BJ (cell line): ENCODE measurements at regions not wholly inside any gene's neighbourhood (a gene's known extent, or its start where the extent isn't known, plus 50 kb on each side); places are given as distances from the start of the nearest gene placed in this dataset.

Experiments
- CTCF ChIA-PET: fragments of 350-600 bp; formaldehyde crosslinking; extraction: SDS; loops from one replicate; lab custom pipeline; 2021; ENCODE audit warnings: antibody characterized with exemption, inconsistent platforms; lab: Yijun Ruan, JAX
- POLR2A ChIA-PET: fragments of 300-600 bp; sonication (Branson Sonifier 250); formaldehyde crosslinking; extraction: SDS; loops from one replicate; lab custom pipeline; 2021; ENCODE audit warnings: antibody characterized with exemption; lab: Charles Lee
- DNase-seq: peaks from one replicate; pipeline ENCODE4 v3.0.0-alpha.2; 2011; ENCODE audit warnings: low read depth
- H3K27me3 ChIP-seq: 2 replicates; pipeline ENCODE4 v1.6.0; 2011; ENCODE audit warnings: low read length; ENCODE audit not compliant: control insufficient read depth, insufficient read depth
- H3K36me3 ChIP-seq: 2 replicates; pipeline ENCODE4 v1.5.1; 2011; ENCODE audit warnings: low read length; ENCODE audit not compliant: control insufficient read depth, insufficient read depth
- H3K4me3 ChIP-seq: 2 replicates; pipeline ENCODE4 v1.5.1; 2011; ENCODE audit warnings: low read depth, mild to moderate bottlenecking, control low read depth, low read length
- CTCF ChIP-seq: IDR thresholded peaks from 2 replicates; pipeline ENCODE4 v1.5.1; 2011; ENCODE audit warnings: low read depth, mild to moderate bottlenecking, control low read depth, inconsistent platforms, low read length, moderate library complexity; ENCODE audit not compliant: insufficient read depth

DNA sequence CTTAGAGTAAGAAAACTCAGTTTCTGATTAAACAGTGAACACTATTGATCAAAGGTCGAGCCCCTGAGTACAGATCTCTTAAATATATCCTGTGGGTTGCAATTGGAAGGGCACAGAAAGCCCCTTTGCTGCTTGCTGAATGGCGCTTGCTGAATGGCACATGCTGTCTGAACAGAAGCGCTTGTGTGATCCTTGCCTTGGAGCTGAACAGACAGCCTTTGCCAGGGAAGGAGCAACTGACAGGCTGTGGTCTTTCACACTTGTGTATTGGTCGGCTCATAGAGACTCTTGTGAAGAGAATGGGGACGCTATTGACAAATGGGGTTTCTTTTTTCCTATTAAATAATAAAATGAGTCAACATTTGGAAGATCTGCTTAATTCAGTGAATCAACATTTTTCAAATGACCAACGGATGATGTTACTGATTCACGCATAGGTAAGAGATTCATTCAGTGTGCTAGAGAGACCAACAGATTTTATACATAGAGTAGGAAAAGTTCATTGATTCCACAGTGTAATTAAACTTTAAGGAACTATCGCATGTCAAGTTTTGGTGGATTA, 99.4 kb upstream of the TNS3 start:
- TF ChIP-seq CTCF, result no peak
- H3K27me3 ChIP-seq, result no peaks in the 10 kb centered on the region
- ChIA-PET CTCF (interaction anchor here (0.6 kb wide), 1 partner anchor 199 kb away, joined by 3 read pairs; no protein-coding TSS in a partner anchor), POLR2A (no interaction called here)
- no peak overlapping the region for H3K4me3 ChIP-seq
- H3K36me3 ChIP-seq, result no peaks in the 10 kb centered on the region
- no peak for DNase-seq

DNA sequence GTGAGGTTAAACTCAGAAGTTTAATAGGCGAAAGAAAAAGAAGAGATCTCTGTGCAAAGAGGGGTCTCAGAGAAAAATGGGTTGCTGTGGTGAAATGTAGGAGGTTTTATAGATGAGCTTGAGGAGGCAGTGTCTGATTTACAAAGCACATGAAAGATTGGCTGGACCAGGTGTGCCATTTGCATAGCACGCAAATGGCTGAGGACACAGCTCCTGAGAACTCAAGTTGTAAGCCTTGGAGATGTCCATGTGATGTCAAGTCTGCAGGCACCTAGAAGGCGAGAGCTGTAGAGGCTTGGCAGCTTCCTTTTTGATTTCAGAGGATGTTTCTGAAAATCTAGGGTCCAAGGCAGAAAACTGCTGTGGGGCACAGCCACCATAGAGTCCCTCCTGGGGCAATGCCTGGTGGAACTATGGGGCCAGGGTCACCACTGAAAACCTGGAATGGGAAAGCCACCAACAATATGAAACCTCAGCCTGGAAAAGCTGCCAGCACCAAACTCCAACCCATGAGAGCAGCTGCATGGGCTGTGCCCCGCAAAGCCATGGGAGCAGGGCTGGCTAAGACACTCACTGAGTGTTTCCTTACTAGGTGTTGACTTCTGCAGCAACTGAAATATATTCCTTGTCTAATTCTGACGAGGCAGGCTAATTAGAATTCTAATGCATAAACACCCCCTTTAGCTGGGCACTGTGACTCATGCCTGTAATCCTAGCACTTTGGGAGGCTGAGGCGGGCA, 96.9 kb upstream of the TNS3 start:
- no peaks in the 10 kb centered on the region for H3K36me3 ChIP-seq
- CTCF ChIA-PET, result interaction anchor here (0.6 to 1.0 kb wide), 3 partner anchors 12 to 28 kb away, joined by 3 to 4 read pairs (median 4); no protein-coding TSS in a partner anchor
- no peak for DNase-seq
- TF ChIP-seq CTCF, result no peak
- H3K27me3 ChIP-seq, result no peaks in the 10 kb centered on the region
- H3K4me3 ChIP-seq, result no peak overlapping the region
- POLR2A ChIA-PET, result no interaction called here

GRCh38 chr7:47677664-47678063, 95.8 kb upstream of the TNS3 start:
- no peaks in the 10 kb centered on the region for H3K36me3 ChIP-seq
- no peaks in the 10 kb centered on the region for H3K27me3 ChIP-seq
- CTCF ChIA-PET, result no interaction called here
- no peak for DNase-seq
- TF ChIP-seq CTCF, result no peak
- H3K4me3 ChIP-seq, result no peak overlapping the region
- POLR2A ChIA-PET, result no interaction called here

DNA sequence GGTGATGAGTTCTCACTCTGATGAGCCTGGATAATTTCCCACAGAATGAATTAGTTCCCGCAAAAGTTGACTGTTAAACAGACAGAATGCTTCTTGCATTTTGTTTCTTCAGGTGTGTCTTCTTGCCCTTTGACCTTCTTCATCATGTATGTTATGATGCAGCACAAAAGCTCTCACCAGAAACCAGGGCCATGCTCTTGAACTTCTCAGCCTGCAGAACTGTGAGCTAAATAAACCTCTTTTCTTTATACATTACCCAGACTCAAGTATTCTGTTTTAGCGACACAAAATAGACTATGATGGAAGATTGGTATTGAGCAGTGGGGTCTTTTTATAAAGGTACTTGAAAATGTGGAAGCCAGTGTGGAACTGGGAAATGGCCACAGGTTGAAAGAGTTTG, 95.2 kb upstream of the TNS3 start:
- TF ChIP-seq CTCF, result no peak
- POLR2A ChIA-PET, result no interaction called here
- Histone ChIP-seq H3K27me3 (no peaks in the 10 kb centered on the region), H3K36me3 (no peaks in the 10 kb centered on the region), H3K4me3 (no peak overlapping the region)
- CTCF ChIA-PET, result no interaction called here
- DNase-seq, result no peak

GRCh38 chr7:47672977-47673381, 91.1 kb upstream of the TNS3 start:
- no peaks in the 10 kb centered on the region for H3K27me3 ChIP-seq
- TF ChIP-seq CTCF, result no peak
- no peak for DNase-seq
- POLR2A ChIA-PET, result no interaction called here
- H3K4me3 ChIP-seq, result no peak overlapping the region
- CTCF ChIA-PET, result interaction anchor here (1.1 kb wide), 1 partner anchor 11 kb away, joined by 4 read pairs; no protein-coding TSS in a partner anchor
- no peaks in the 10 kb centered on the region for H3K36me3 ChIP-seq
